ENCODE measurements at regions not wholly inside any gene's neighbourhood (a gene's known extent, or its start where the extent isn't known, plus 50 kb on each side); places are given as distances from the start of the nearest gene placed in this dataset.

- TF ChIP-seq CTCF (IDR thresholded peaks at IDR 0.05; ENCODE audit: low read depth, low read length, missing input control) (no peak), GABPA (IDR thresholded peaks at IDR 0.05 in 1 of 2, conservative IDR thresholded peaks at IDR 0.05 in 1 of 2) (no peak), YY1 (IDR thresholded peaks at IDR 0.05) (no peak), FOXA2 (IDR thresholded peaks at IDR 0.05) (no peak), MAX (IDR thresholded peaks at IDR 0.05) (no peak), REST (IDR thresholded peaks at IDR 0.05) (no peak), ATF3 (IDR thresholded peaks at IDR 0.05) (no peak), SP1 (IDR thresholded peaks at IDR 0.05) (no peak), JUND (IDR thresholded peaks at IDR 0.05) (no peak), FOXA1 (IDR thresholded peaks at IDR 0.05) (no peak)
Observed at GRCh38 chr12:47314996-47315395, 235.2 kb upstream of the AMIGO2 start.
